HG03175 (cell line): ENCODE measurements at regions not wholly inside any gene's neighbourhood (a gene's known extent, or its start where the extent isn't known, plus 50 kb on each side); places are given as distances from the start of the nearest gene placed in this dataset.

Source experiments
- ATAC-seq: cut with Tn5 transposase; IDR thresholded peaks from one replicate; pipeline ENCODE4 v1.9.1; 2021; ENCODE audit warnings: mild to moderate bottlenecking, moderate library complexity; ENCODE audit not compliant: unreplicated experiment

- no peak for ATAC-seq
Measured at GRCh38 chr2:107197594-107198294, 311.8 kb upstream of the ST6GAL2 start.

GRCh38 chr2:107202962-107203591, 317.1 kb upstream of the ST6GAL2 start:
- no peak for ATAC-seq

- no peak for ATAC-seq
Measured at GRCh38 chr2:107215401-107216350, 329.7 kb upstream of the ST6GAL2 start.

GRCh38 chr2:107218208-107218607, 332.2 kb upstream of the ST6GAL2 start:
- ATAC-seq, result no peak

GRCh38 chr2:107222466-107222865, 336.5 kb upstream of the ST6GAL2 start:
- ATAC-seq, result no peak

GRCh38 chr2:107235491-107236254, 349.7 kb upstream of the ST6GAL2 start:
- ATAC-seq, result no peak

GRCh38 chr2:107242811-107243210, 356.8 kb upstream of the ST6GAL2 start:
- ATAC-seq, result no peak

- ATAC-seq, result no peak
Measured at GRCh38 chr2:107248932-107249331, 363.0 kb upstream of the ST6GAL2 start.

GRCh38 chr2:107255744-107256143, 369.8 kb upstream of the ST6GAL2 start:
- no peak for ATAC-seq

GRCh38 chr2:107258531-107259407, 372.8 kb upstream of the ST6GAL2 start:
- no peak for ATAC-seq

- ATAC-seq, result no peak
Measured at GRCh38 chr2:107259408-107260195, 373.6 kb upstream of the ST6GAL2 start.

- ATAC-seq, result no peak
Measured at GRCh38 chr2:107263628-107264027, 377.7 kb upstream of the ST6GAL2 start.

GRCh38 chr2:107264184-107264583, 378.2 kb upstream of the ST6GAL2 start:
- no peak for ATAC-seq

GRCh38 chr2:107266555-107266954, 380.6 kb upstream of the ST6GAL2 start:
- no peak for ATAC-seq

GRCh38 chr2:107267086-107267485, 381.1 kb upstream of the ST6GAL2 start:
- no peak for ATAC-seq

GRCh38 chr2:107276034-107276433, 390.1 kb upstream of the ST6GAL2 start:
- ATAC-seq, result no peak

GRCh38 chr2:107278672-107279071, 392.7 kb upstream of the ST6GAL2 start:
- ATAC-seq, result no peak

- ATAC-seq, result no peak
Measured at GRCh38 chr2:107281637-107282036, 395.7 kb upstream of the ST6GAL2 start.

- ATAC-seq, result no peak
Measured at GRCh38 chr2:107282135-107282534, 396.2 kb upstream of the ST6GAL2 start.
